ENCODE measurements at regions not wholly inside any gene's neighbourhood (a gene's known extent, or its start where the extent isn't known, plus 50 kb on each side); places are given as distances from the start of the nearest gene placed in this dataset.

GRCh38 chrX:16451334-16451733, 198.6 kb upstream of the S100G start:
- no peak for DNase-seq

DNA sequence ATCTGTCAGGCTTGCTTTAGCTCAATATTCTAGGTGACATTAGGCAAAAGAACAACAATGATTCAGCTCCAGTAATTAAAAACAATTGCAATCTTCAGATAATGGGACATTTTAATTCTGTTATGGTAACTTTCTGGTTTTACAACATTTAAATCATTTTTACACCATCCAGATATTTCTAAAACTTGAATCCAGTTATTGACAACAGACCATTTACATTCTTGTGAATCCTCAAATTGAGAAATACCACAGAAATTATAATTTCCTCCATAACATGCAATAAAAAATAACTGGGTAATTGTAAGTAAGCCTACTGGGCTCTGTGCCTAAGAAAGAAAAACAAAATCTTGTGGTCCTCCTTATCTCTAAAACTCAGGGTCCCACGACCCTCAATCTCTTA, 195.0 kb upstream of the S100G start:
- DNase-seq, result no peak

- no peak for DNase-seq
Measured at GRCh38 chrX:16457239-16457638, 192.7 kb upstream of the S100G start.

DNA sequence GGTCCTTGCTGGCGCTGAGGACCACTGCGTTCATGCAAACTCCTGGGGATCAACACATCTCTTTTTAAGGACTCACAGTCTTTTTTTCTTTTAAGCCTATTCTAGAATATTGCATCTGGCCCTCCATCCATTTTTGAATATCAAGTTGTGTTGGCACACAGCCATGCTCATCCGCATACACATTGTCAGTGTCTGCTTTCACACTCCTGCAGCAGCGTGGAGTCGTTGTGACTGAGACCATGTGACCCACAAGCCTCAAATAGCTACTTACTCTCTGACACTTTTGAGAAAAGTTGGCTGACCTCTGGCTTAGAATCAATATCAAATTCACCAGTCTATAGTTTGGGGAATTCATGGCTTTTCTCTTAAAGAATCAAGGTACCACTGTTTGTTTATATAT, 191.8 kb upstream of the S100G start:
- no peak for DNase-seq

DNA sequence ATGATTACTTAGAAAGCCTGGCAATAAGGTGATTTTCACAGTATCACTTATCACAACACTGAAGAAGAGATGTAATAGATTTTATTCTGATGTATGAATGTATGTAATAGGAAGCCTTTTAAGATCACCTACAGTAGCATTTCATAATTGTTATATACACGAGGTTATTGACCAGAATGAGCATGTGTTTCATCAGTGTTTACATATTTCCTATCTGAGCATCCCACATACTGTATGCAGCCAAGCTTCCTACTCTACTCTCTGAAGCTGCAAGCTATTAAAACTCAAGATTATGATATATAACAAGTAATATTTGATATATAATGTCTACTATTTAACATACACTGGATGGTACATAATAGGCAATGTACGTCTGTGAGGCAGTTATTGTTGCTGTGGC, 190.9 kb upstream of the S100G start:
- DNase-seq, result no peak

- no peak for DNase-seq
Measured at GRCh38 chrX:16461968-16462367, 188.0 kb upstream of the S100G start.

GRCh38 chrX:16462912-16463311, 187.0 kb upstream of the S100G start:
- DNase-seq, result peak; percentile 81

DNA sequence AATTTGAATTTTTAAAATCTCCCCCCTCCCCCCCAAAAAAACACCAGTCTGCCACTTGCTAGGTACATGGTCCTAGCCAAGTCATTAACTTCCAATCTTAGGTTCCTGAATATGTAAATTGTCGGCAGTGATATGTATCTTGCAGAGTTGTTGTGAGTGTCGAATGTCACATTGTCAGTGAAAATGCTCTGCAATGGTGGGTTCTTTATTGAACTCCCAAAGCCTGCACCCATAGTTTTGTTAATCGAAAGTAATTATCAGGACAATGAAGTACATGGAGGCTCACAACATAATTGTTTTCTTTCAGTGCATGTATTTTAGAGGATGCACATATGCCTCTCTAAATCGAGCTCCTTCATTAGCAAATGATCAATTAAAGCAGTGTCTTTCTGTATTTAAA, 185.6 kb upstream of the S100G start:
- no peak for DNase-seq

DNA sequence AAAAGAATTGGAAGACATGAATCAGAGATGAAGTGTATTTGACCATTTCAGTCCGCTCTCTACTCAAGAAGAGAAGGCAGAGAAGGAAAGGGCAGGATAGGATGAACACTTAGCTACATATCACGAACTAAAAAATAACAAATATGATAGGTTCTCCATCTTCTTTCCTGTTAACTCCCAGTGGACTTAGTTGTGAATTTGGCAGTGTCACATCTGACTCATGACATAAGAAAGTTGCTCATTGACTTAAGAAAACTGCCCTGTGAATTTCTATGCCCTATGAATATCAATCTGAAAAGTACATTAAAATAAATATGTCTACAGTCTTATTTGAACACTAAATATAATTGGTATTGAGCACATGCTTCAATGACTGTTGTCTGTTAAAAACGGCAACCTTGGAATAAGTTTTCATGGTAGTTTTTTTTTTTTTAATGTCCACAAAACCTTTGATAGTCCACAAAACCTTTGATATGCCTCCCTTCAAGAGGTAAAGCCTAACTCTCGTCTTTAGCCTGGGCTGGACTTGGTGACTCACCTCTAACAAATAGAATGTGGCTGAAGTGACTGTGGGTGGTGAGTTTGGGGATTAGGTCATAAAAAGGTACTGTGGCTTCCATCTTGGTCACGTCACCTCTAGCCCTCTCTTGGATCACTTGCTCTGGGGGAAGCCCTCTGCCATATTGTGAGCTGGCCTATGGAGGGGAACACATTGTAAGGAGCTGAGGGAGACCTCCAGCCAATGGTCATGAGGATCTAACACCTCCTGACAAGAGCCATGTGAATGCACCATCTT, 184.7 kb upstream of the S100G start:
- no peak for DNase-seq

DNA sequence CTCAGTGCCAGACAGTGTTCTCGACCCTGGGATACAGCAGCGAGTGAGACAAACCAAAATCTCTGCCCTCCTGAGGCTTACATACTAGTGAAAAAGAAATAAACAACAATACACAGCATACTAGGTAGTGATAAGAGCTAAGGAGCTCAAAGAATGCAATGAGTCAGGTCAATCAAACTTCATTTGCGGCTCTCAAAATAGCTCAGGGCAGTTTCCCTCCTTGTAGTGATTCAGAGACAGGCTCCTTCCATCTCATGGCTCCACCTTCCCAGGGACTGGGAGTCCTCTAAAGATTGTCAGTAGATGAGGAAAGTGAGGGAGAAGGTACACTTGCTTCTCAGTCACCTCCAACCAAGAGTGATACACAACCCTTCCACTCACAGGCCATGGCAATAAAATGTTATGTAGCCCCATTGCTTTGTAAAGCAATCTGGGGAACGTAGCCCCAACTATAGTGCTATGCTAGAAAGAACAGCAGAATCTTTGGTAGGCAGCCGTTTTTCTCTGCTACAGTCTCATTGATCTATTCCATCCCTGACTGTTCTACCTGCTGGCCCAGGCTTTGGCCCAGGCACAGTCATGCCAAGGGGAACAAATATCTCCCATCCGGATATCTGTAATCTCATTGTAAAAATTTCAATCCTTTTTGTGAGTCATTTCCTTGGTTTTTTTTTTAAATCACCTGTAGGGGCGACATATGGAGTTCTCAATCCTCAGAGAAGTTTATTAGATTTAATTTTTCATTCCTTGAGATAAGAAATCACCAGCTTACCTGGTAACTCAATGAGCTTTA, 183.1 kb upstream of the S100G start:
- DNase-seq, result no peak

DNA sequence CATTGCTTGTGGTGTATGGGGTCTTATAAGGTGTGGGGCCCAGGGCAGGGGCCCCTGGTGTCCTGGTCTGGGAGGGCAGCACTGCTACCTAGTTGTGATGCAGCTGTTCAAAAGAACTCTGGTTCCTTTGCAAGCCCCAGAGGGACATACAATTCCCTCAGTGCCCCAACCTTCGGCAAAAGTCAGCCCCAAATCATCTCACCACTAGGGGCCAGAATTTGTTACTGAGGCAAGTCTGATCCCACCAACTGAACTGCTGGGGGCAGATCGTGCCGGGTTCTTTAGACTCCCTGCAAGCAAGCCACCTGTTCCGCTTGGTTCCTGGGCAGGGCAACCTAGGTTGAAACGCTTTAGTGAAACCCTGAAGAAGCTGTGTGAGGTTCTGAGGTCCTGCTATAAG, 180.1 kb upstream of the S100G start:
- no peak for DNase-seq

- no peak for DNase-seq
Measured at GRCh38 chrX:16472345-16472744, 177.6 kb upstream of the S100G start.

DNA sequence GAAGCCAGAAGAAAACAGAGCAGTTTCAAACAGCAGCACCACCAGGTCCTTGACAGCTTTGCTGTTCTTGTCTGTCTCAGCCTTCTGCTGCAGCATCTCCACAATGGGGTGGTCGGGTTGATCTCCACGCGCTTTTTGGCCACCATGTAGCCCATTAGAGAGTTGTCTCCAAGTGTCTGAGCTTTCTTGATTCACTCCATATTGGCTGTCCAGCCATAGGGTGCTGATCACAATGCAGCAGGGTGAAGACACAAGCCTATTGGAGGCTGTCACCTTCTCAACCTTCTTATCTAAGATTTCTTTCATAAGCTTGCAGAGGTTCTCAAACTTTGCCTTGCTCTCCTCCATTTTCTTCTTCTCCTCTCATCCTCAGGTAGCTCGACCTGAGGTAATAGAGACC, 175.4 kb upstream of the S100G start:
- no peak for DNase-seq

- no peak for DNase-seq
Measured at GRCh38 chrX:16476009-16476408, 173.9 kb upstream of the S100G start.

- DNase-seq, result no peak
Measured at GRCh38 chrX:16476692-16477091, 173.3 kb upstream of the S100G start.

- no peak for DNase-seq
Measured at GRCh38 chrX:16479206-16479869, 170.6 kb upstream of the S100G start.

DNA sequence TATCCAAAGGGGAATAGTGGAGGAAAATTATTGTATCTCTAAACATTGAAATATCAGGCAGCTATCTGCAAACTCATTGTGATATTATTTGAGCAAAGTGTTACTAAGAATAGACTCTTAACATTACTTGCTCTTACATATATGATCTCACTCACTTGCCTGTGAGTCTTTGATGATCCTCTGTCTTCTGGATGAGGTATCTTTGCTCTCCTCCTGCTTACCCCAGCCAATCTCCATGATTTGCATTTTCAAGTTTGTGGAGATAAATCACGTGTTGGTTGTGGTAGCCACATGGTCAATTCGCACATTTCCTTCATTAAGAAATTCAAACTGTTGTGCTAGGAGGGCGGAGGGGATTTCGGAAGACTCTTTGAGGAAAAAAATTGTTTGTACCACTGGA, 169.9 kb upstream of the S100G start:
- DNase-seq, result no peak

GRCh38 chrX:16484338-16484737, 165.6 kb upstream of the S100G start:
- DNase-seq, result no peak

GRCh38 chrX:16487620-16488385, 162.2 kb upstream of the S100G start:
- DNase-seq, result no peak

DNA sequence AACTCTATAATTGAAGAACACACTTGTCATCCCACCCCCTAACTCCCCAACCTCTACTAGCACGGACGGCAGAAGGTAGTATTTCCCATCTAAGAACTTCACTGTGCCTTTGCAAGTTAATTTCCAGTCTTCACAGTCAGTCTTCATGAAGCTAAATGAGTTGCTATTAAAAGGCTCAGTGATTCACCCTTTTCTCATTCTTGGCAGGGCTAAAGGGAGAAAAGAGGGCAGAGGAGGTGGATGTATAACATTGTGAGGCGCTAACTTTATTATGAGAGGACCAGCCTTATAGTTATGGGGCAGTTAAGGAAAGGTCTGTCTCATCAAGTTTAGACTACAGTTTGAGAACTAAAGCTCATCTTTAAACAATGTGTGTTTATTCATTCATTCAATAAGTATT, 161.0 kb upstream of the S100G start:
- no peak for DNase-seq

DNA sequence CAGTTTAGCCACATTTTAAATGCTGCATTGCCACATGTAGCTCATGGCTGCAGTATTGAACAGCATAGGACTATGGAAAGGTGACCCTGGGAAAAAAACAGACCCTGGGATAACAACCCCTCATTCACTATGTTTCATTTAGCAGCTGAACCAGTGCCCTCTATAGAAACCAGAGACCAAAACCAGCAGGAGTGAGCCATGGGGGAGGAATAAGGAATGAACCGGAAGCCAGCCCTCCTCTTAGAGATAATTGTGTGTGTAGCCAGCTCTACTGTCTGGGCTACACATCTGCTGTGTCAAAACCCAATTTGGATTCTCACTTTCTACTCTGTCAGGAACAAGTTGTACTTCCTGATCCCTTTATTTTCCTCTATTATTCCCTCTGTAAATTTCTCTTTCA, 158.5 kb upstream of the S100G start:
- no peak for DNase-seq

GRCh38 chrX:16496175-16496574, 153.8 kb upstream of the S100G start:
- no peak for DNase-seq

Data from skin of body (tissue), 1 donor.